ENCODE measurements at regions not wholly inside any gene's neighbourhood (a gene's known extent, or its start where the extent isn't known, plus 50 kb on each side); places are given as distances from the start of the nearest gene placed in this dataset.

GRCh38 chr1:81695741-81696140 is 105.0 kb upstream of the ADGRL2 start:
- no peak for DNase-seq

- DNase-seq, result no peak
Measured at GRCh38 chr1:81693316-81693715, 107.4 kb upstream of the ADGRL2 start.

GRCh38 chr1:81690676-81691453 is 109.9 kb upstream of the ADGRL2 start:
- DNase-seq, result no peak

GRCh38 chr1:81689531-81689941 is 111.2 kb upstream of the ADGRL2 start:
- DNase-seq, result no peak

GRCh38 chr1:81682490-81682889 is 118.2 kb upstream of the ADGRL2 start:
- no peak for DNase-seq

GRCh38 chr1:81681601-81682266 is 119.0 kb upstream of the ADGRL2 start:
- peak; percentile 27 for DNase-seq

GRCh38 chr1:81681114-81681513 is 119.6 kb upstream of the ADGRL2 start:
- peak; percentile 4 for DNase-seq

GRCh38 chr1:81679942-81680341 is 120.8 kb upstream of the ADGRL2 start:
- DNase-seq, result peak; percentile 2

GRCh38 chr1:81678779-81679178 is 122.0 kb upstream of the ADGRL2 start:
- DNase-seq, result no peak

- DNase-seq, result no peak
Measured at GRCh38 chr1:81672766-81673165, 128.0 kb upstream of the ADGRL2 start.

GRCh38 chr1:81671038-81671437 is 129.7 kb upstream of the ADGRL2 start:
- no peak for DNase-seq

GRCh38 chr1:81670286-81670685 is 130.4 kb upstream of the ADGRL2 start:
- peak; percentile 63 for DNase-seq

GRCh38 chr1:81666586-81666985 is 134.1 kb upstream of the ADGRL2 start:
- DNase-seq, result no peak

GRCh38 chr1:81664341-81664740 is 136.4 kb upstream of the ADGRL2 start:
- DNase-seq, result no peak

GRCh38 chr1:81662913-81663526 is 137.7 kb upstream of the ADGRL2 start:
- DNase-seq, result no peak

GRCh38 chr1:81660286-81660685 is 140.4 kb upstream of the ADGRL2 start:
- no peak for DNase-seq

- no peak for DNase-seq
Measured at GRCh38 chr1:81654657-81655056, 146.1 kb upstream of the ADGRL2 start.

GRCh38 chr1:81654147-81654546 is 146.6 kb upstream of the ADGRL2 start:
- no peak for DNase-seq

GRCh38 chr1:81650776-81651175 is 150.0 kb upstream of the ADGRL2 start:
- DNase-seq, result peak; percentile 64

GRCh38 chr1:81635816-81636215 is 164.9 kb upstream of the ADGRL2 start:
- DNase-seq, result no peak

- DNase-seq, result no peak
Measured at GRCh38 chr1:81634294-81634693, 166.4 kb upstream of the ADGRL2 start.

GRCh38 chr1:81619156-81619555 is 181.6 kb upstream of the ADGRL2 start:
- DNase-seq, result no peak

- DNase-seq, result no peak
Measured at GRCh38 chr1:81618376-81618775, 182.4 kb upstream of the ADGRL2 start.

GRCh38 chr1:81617308-81617967 is 183.3 kb upstream of the ADGRL2 start:
- no peak for DNase-seq
